Stomach (tissue), 8 donors: ENCODE measurements at regions not wholly inside any gene's neighbourhood (a gene's known extent, or its start where the extent isn't known, plus 50 kb on each side); places are given as distances from the start of the nearest gene placed in this dataset.

ENCODE experiments used
- DNase-seq, 2 donors: peaks; one replicate each; pipeline versions ENCODE4 v3.0.0 to v3.0.0-alpha.2; 2013 to 2019
- H3K27ac ChIP-seq, 5 donors: fragments of 200-600 bp in 4 of 5; sonication (generic) in 4 of 5; one replicate each; pipeline ENCODE4 v1.5.1; 2013 to 2019; ENCODE audit warnings: mild to moderate bottlenecking in 1 of 5, moderate library complexity in 1 of 5
- H3K27me3 ChIP-seq, 3 donors: fragments of 200-600 bp; sonication (generic); one replicate each; pipeline ENCODE4 v1.5.1; 2017 to 2019; ENCODE audit warnings: mixed run types in 1 of 3
- H3K36me3 ChIP-seq, 4 donors: fragments of 200-600 bp; sonication (generic); 1 replicate in 3 of 4; 2 replicates in 1 of 4; pipeline ENCODE4 v1.5.1; 2016 to 2019
- H3K4me1 ChIP-seq, 4 donors: fragments of 200-600 bp; sonication (generic); one replicate each; pipeline ENCODE4 v1.5.1; 2016 to 2019
- H3K4me3 ChIP-seq, 4 donors: fragments of 200-600 bp; sonication (generic) in 3 of 4; one replicate each; pipeline ENCODE4 v1.5.1; 2016 to 2019; ENCODE audit warnings: mild to moderate bottlenecking in 1 of 4
- H3K9me3 ChIP-seq, 4 donors: fragments of 200-600 bp; sonication (generic); one replicate each; pipeline ENCODE4 v1.5.1; 2016 to 2019
- CTCF ChIP-seq, 7 experiments: fragments of 450-650 bp in 4 of 7; fragments of 200-600 bp in 3 of 7; sonication (generic) in 3 of 7; IDR thresholded peaks; one replicate each; pipeline ENCODE4 v1.5.1; 2016 to 2019; ENCODE audit warnings: antibody characterized with exemption in 7 of 7, control low read depth in 2 of 7, mild to moderate bottlenecking in 1 of 7
- EP300 ChIP-seq: sonication (generic); formaldehyde crosslinking; IDR thresholded peaks from one replicate; pipeline ENCODE4 v1.6.1; 2017; ENCODE audit warnings: antibody characterized with exemption
- POLR2A ChIP-seq, 4 donors: fragments of 450-650 bp; IDR thresholded peaks; one replicate each; pipeline ENCODE4 v1.6.1; 2016; ENCODE audit warnings: antibody characterized with exemption in 4 of 4, control low read depth in 2 of 4, mild to moderate bottlenecking in 1 of 4, moderate library complexity in 1 of 4
- POLR2AphosphoS5 ChIP-seq, 3 donors: sonication (generic); formaldehyde crosslinking; IDR thresholded peaks; one replicate each; pipeline ENCODE4 v1.6.1; 2016; ENCODE audit warnings: antibody characterized with exemption in 3 of 3
- WGBS, 5 donors: extraction: QIAGEN DNeasy Blood & Tissue Kit in 3 of 5; methylation state at CpG; one replicate each; pipeline versions ENCODE4 v1.1.5 to v1.1.7; 2013 to 2018; 5-methylcytosine and 5-hydroxymethylcytosine counted together
- intact Hi-C: fragments of 100-400 bp; cut with DNase I; formaldehyde crosslinking; loops from one replicate; pipeline ENCODE4 v1.15.1; 2023; ENCODE audit warnings: low total_unique reads
- donor health status: healthy with polysubstance abuse.
- donor health status: Bipolar disorder and iron deficiency.
- donor health status: healthy.

- no peak for TF ChIP-seq POLR2AphosphoS5 (IDR thresholded peaks at IDR 0.05)
- TF ChIP-seq POLR2A (IDR thresholded peaks at IDR 0.05): no peak
- no peak for TF ChIP-seq EP300
- no peak for TF ChIP-seq CTCF (IDR thresholded peaks at IDR 0.05)
These were observed 105.6 kb downstream of the NFKBIZ start for GRCh38 chr3:101954936-101955335.

GRCh38 chr3:101962055-101962454 is 112.7 kb downstream of the NFKBIZ start:
- Histone ChIP-seq H3K9me3 (no peaks in the 10 kb centered on the region), H3K36me3 (no peaks in the 10 kb centered on the region), H3K4me1 (no peaks in the 10 kb centered on the region), H3K27me3 (no peaks in the 10 kb centered on the region), H3K27ac (no peak overlapping the region), H3K4me3 (no peak overlapping the region)
- no peak for DNase-seq
- TF ChIP-seq POLR2A (IDR thresholded peaks at IDR 0.05) (no peak), POLR2AphosphoS5 (IDR thresholded peaks at IDR 0.05) (no peak), EP300 (no peak), CTCF (IDR thresholded peaks at IDR 0.05) (no peak)
- intact Hi-C loops: no loop called here
- WGBS, 5 donors: 23 to 56% (median 30%) methylated on average over 1 of the region's 1 CpG

More at GRCh38 chr3:101954936-101955335, 105.6 kb downstream of the NFKBIZ start:
- no peaks in the 10 kb centered on the region for H3K27me3 ChIP-seq
- peaks cover 0 to 8% (median 0%) of the 10 kb centered on the region in 4 donors for H3K4me1 ChIP-seq
- intact Hi-C loops: no loop called here
- H3K36me3 ChIP-seq: no peaks in the 10 kb centered on the region
- H3K4me3 ChIP-seq: no peak overlapping the region
- DNase-seq: no peak
- WGBS, 5 donors: 21 to 44% (median 31%) methylated on average over 3 of the region's 3 CpGs
- no peaks in the 10 kb centered on the region for H3K9me3 ChIP-seq
- no peak overlapping the region for H3K27ac ChIP-seq

GRCh38 chr3:101963902-101964362 is 114.6 kb downstream of the NFKBIZ start:
- no peak for TF ChIP-seq EP300
- TF ChIP-seq CTCF (IDR thresholded peaks at IDR 0.05): no peak
- TF ChIP-seq POLR2AphosphoS5 (IDR thresholded peaks at IDR 0.05): no peak
- TF ChIP-seq POLR2A (IDR thresholded peaks at IDR 0.05): no peak
- no peak for DNase-seq
- WGBS, 5 donors: 79 to 90% (median 83%) methylated on average over 3 of the region's 3 CpGs
- H3K4me1 ChIP-seq: no peaks in the 10 kb centered on the region
- H3K27me3 ChIP-seq: no peaks in the 10 kb centered on the region
- H3K27ac ChIP-seq: no peak overlapping the region
- H3K36me3 ChIP-seq: no peaks in the 10 kb centered on the region
- H3K9me3 ChIP-seq: no peaks in the 10 kb centered on the region
- intact Hi-C loops: no loop called here
- H3K4me3 ChIP-seq: no peak overlapping the region

GRCh38 chr3:101964861-101965260 is 115.5 kb downstream of the NFKBIZ start:
- 69 to 87% (median 75%) methylated on average over 4 of the region's 4 CpGs for WGBS, 5 donors
- Histone ChIP-seq H3K27ac (no peak overlapping the region), H3K9me3 (no peaks in the 10 kb centered on the region), H3K36me3 (no peaks in the 10 kb centered on the region), H3K27me3 (no peaks in the 10 kb centered on the region), H3K4me1 (no peaks in the 10 kb centered on the region), H3K4me3 (no peak overlapping the region)
- intact Hi-C loops: no loop called here
- TF ChIP-seq POLR2A (IDR thresholded peaks at IDR 0.05) (no peak), EP300 (no peak), POLR2AphosphoS5 (IDR thresholded peaks at IDR 0.05) (no peak), CTCF (IDR thresholded peaks at IDR 0.05) (no peak)
- no peak for DNase-seq
